HCT116 (cell line): ENCODE measurements at regions not wholly inside any gene's neighbourhood (a gene's known extent, or its start where the extent isn't known, plus 50 kb on each side); places are given as distances from the start of the nearest gene placed in this dataset.

ENCODE experiments used
- ATAC-seq: fragments of 200-7000 bp; cut with Tn5 transposase; 2 replicates; pipeline ENCODE4 v1.9.1; 2020; ENCODE audit warnings: mild to moderate bottlenecking, moderate library complexity
- BruUV-seq: library from RNA; stranded (reverse); fragments of 400-500 nt; replicated peaks from 2 replicates; lab custom pipeline; 2021; lab: Mats Ljungman, UMichigan
- CTCF ChIA-PET: fragments of 300-600 bp; sonication (Branson Sonifier 250); formaldehyde crosslinking; loops from one replicate; lab custom pipeline; 2021; ENCODE audit warnings: antibody characterized with exemption; lab: Charles Lee
- POLR2A ChIA-PET: fragments of 300-600, 350-600 bp; sonication (Branson Sonifier 250); formaldehyde crosslinking; loops from one replicate; lab custom pipeline; 2021; ENCODE audit warnings: antibody characterized with exemption; lab: Charles Lee
- RAD21 ChIA-PET, 2 experiments: fragments of 300-600 bp; sonication (Branson Sonifier 250); formaldehyde crosslinking; loops; one replicate each; lab custom pipeline; 2023; ENCODE audit warnings: low total read pairs in 2 of 2; ENCODE audit not compliant: uncharacterized antibody in 2 of 2, unreplicated experiment in 2 of 2, low non-redundant PET in 1 of 2; lab: Charles Lee
- DNase-seq: peaks from one replicate; pipeline ENCODE4 v3.0.0-alpha.2; 2010; ENCODE audit warnings: low read depth, low spot score
- H2AFZ ChIP-seq: fragments of 200-600 bp; shearing (Covaris generic), sonication (generic); 2 replicates; pipeline ENCODE4 v1.6.1; 2017; ENCODE audit warnings: low read depth, mixed run types, mixed read lengths, antibody characterized with exemption, low read length; ENCODE audit not compliant: poor library complexity, severe bottlenecking
- H3K27ac ChIP-seq: 2 replicates; pipeline ENCODE4 v1.5.1; 2012; ENCODE audit warnings: low read depth, low read length
- H3K27me3 ChIP-seq: fragments of 200-600 bp; sonication (generic); 2 replicates; pipeline ENCODE4 v1.6.1; 2016; ENCODE audit warnings: mixed run types, low read length, mixed read lengths; ENCODE audit not compliant: insufficient read depth
- H3K36me3 ChIP-seq, 2 experiments: fragments of 200-500 bp in 1 of 2; fragments of 200-600 bp in 1 of 2; sonication (Bioruptor generic) in 1 of 2; sonication (generic) in 1 of 2; 2 replicates each; pipeline versions ENCODE4 v1.5.1 to v1.6.1; 2014 to 2016; ENCODE audit warnings: low read length in 2 of 2, inconsistent platforms in 1 of 2, mixed read lengths in 1 of 2, mixed run types in 1 of 2; ENCODE audit not compliant: insufficient read depth in 2 of 2, control insufficient read depth in 1 of 2
- H3K4me1 ChIP-seq, 2 experiments: fragments of 200-600 bp in 1 of 2; sonication (generic) in 1 of 2; 2 replicates each; pipeline versions ENCODE4 v1.5.1 to v1.6.1; 2012 to 2017; ENCODE audit warnings: low read length in 2 of 2, inconsistent platforms in 1 of 2, mild to moderate bottlenecking in 1 of 2, mixed read lengths in 1 of 2, mixed run types in 1 of 2, moderate library complexity in 1 of 2; ENCODE audit not compliant: insufficient read depth in 2 of 2, control insufficient read depth in 1 of 2
- H3K4me2 ChIP-seq: fragments of 200-600 bp; sonication (generic); 2 replicates; pipeline ENCODE4 v1.6.1; 2017; ENCODE audit warnings: mixed run types, low read length, mixed read lengths
- H3K4me3 ChIP-seq, 2 experiments: fragments of 200-600 bp in 1 of 2; sonication (generic) in 1 of 2; replicated peaks in 1 of 2; 2 replicates each; pipeline ENCODE4 v1.5.1; 2011 to 2016; ENCODE audit warnings: low read length in 2 of 2, control low read depth in 1 of 2, low read depth in 1 of 2, mild to moderate bottlenecking in 1 of 2, mixed read lengths in 1 of 2, mixed run types in 1 of 2
- H3K79me2 ChIP-seq: fragments of 200-600 bp; sonication (generic); 2 replicates; pipeline ENCODE4 v1.6.1; 2017; ENCODE audit warnings: mild to moderate bottlenecking, mixed run types, low read length, moderate library complexity, mixed read lengths; ENCODE audit not compliant: insufficient read depth
- H3K9ac ChIP-seq: fragments of 200-600 bp; sonication (generic); 2 replicates; pipeline ENCODE4 v1.6.1; 2016; ENCODE audit warnings: low read length, mixed read lengths
- H3K9me2 ChIP-seq: fragments of 200-600 bp; sonication (generic), shearing (Covaris generic); 2 replicates; pipeline ENCODE4 v1.6.1; 2017; ENCODE audit warnings: mixed run types, mild to moderate bottlenecking, moderate library complexity; ENCODE audit not compliant: insufficient read depth
- H3K9me3 ChIP-seq, 2 experiments: fragments of 200-500 bp in 1 of 2; fragments of 200-600 bp in 1 of 2; sonication (Bioruptor generic) in 1 of 2; sonication (generic) in 1 of 2; 2 replicates each; pipeline ENCODE4 v1.6.1; 2014 to 2017; ENCODE audit warnings: low read length in 2 of 2, mixed read lengths in 2 of 2, inconsistent platforms in 1 of 2, low read depth in 1 of 2, mild to moderate bottlenecking in 1 of 2, mixed run types in 1 of 2, moderate library complexity in 1 of 2; ENCODE audit not compliant: control insufficient read depth in 1 of 2, insufficient read depth in 1 of 2
- H4K20me1 ChIP-seq: fragments of 200-600 bp; sonication (generic), shearing (Covaris generic); 2 replicates; pipeline ENCODE4 v1.6.1; 2017; ENCODE audit warnings: mixed run types, mild to moderate bottlenecking, moderate library complexity; ENCODE audit not compliant: insufficient read depth
- CBX3 ChIP-seq: IDR thresholded peaks from 2 replicates; pipeline ENCODE4 v1.6.1; 2012; ENCODE audit warnings: low read depth
- ELF1 ChIP-seq: IDR thresholded peaks from 2 replicates; pipeline ENCODE4 v1.6.1; 2012; ENCODE audit warnings: low read depth, borderline replicate concordance
- EZH2 ChIP-seq: fragments of 200-600 bp; sonication (generic); IDR thresholded peaks from 2 replicates; pipeline ENCODE4 v1.6.1; 2017; ENCODE audit warnings: antibody characterized with exemption, mixed run types
- EZH2phosphoT487 ChIP-seq: fragments of 200-600 bp; IDR thresholded peaks from 2 replicates; pipeline ENCODE4 v1.6.1; 2018; ENCODE audit warnings: antibody characterized with exemption, borderline replicate concordance
- FOSL1 ChIP-seq: IDR thresholded peaks from 2 replicates; pipeline ENCODE4 v1.6.1; 2012; ENCODE audit warnings: low read depth
- JUND ChIP-seq: IDR thresholded peaks from 2 replicates; pipeline ENCODE4 v1.6.1; 2012
- POLR2A ChIP-seq: IDR thresholded peaks from 2 replicates; pipeline ENCODE4 v1.7.0; 2011; ENCODE audit warnings: borderline replicate concordance; ENCODE audit not compliant: insufficient read depth, insufficient read length; ENCODE audit errors: extremely low read depth
- POLR2AphosphoS5 ChIP-seq: IDR thresholded peaks from 2 replicates; pipeline ENCODE4 v1.6.1; 2011; ENCODE audit warnings: mild to moderate bottlenecking, low read depth, low read length, moderate library complexity
- RAD21 ChIP-seq: IDR thresholded peaks from 2 replicates; pipeline ENCODE4 v1.6.1; 2012; ENCODE audit warnings: low read depth, mild to moderate bottlenecking
- REST ChIP-seq: IDR thresholded peaks from 2 replicates; pipeline ENCODE4 v1.6.1; 2012; ENCODE audit warnings: low read depth
- SP1 ChIP-seq: IDR thresholded peaks from 2 replicates; pipeline ENCODE4 v1.6.1; 2012; ENCODE audit warnings: low read depth
- SRF ChIP-seq: IDR thresholded peaks from 2 replicates; pipeline ENCODE4 v1.6.1; 2012; ENCODE audit warnings: low read depth
- YY1 ChIP-seq: IDR thresholded peaks from 2 replicates; pipeline ENCODE4 v1.6.1; 2011; ENCODE audit warnings: low read length, low read depth, moderate library complexity, mild to moderate bottlenecking; ENCODE audit not compliant: insufficient replicate concordance; ENCODE audit errors: extremely low read depth
- ZFX ChIP-seq: fragments of 450-650 bp; IDR thresholded peaks from 2 replicates; pipeline ENCODE4 v1.6.1; 2017
- intact Hi-C: fragments of 100-400 bp; cut with micrococcal nuclease; formaldehyde crosslinking; loops from 2 replicates; pipeline ENCODE4 v1.10.0; 2022
- TF ChIP-seq, protein P1 (sequence below): IDR thresholded peaks from 2 replicates; pipeline ENCODE4 v1.6.1; 2012

DNA sequence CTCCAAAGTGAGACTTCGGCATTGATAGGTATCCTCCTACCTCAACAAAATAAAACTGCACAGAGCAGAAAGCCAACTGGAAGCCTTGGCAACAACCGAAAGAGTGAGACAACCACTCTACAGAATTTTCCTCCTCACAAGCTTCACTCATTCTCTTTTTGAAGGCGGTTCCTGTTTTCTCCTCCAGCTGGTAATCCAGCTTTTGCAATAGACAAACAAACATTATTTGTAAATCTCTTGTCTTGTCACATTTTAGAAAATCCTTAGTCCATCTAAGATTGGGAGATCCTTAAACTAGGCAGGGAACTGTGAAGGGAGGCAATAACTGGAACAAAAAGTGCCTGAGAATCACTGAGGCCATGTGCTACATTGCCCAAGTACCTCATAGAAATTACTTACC is 332.4 kb downstream of the BCL11A start:
- Histone ChIP-seq H3K4me2 (no peak overlapping the region), H2AFZ (no peak overlapping the region), H3K27me3 (no peaks in the 10 kb centered on the region), H3K9me2 (no peaks in the 10 kb centered on the region), H3K4me1 (no peaks in the 10 kb centered on the region), H3K79me2 (no peaks in the 10 kb centered on the region), H4K20me1 (no peaks in the 10 kb centered on the region), H3K9ac (no peak overlapping the region), H3K36me3 (no peaks in the 10 kb centered on the region), H3K9me3 (no peaks in the 10 kb centered on the region), H3K27ac (no peak overlapping the region), H3K4me3 (no peak overlapping the region)
- DNase-seq = no peak
- intact Hi-C loops = no loop called here
- BruUV-seq = no TSS peak
- ChIA-PET RAD21 (no interaction called here), CTCF (no interaction called here), POLR2A (no interaction called here)
- no peak for TF ChIP-seq EZH2phosphoT487
- TF ChIP-seq SP1 = no peak
- no peak for TF ChIP-seq FOSL1
- TF ChIP-seq POLR2AphosphoS5 = no peak
- no peak for TF ChIP-seq ZFX
- no peak for TF ChIP-seq CBX3
- no peak for TF ChIP-seq YY1
- TF ChIP-seq POLR2A = no peak
- no peak for TF ChIP-seq EZH2
- TF ChIP-seq, protein P1, sequence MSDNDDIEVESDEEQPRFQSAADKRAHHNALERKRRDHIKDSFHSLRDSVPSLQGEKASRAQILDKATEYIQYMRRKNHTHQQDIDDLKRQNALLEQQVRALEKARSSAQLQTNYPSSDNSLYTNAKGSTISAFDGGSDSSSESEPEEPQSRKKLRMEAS = no peak
- TF ChIP-seq JUND = no peak
- TF ChIP-seq REST = no peak
- no peak for TF ChIP-seq SRF
- TF ChIP-seq RAD21 = no peak
- no peak for TF ChIP-seq ELF1
- no peak for ATAC-seq
